Tibial nerve (tissue), 4 donors: ENCODE measurements at regions not wholly inside any gene's neighbourhood (a gene's known extent, or its start where the extent isn't known, plus 50 kb on each side); places are given as distances from the start of the nearest gene placed in this dataset.

ENCODE experiments used
- DNase-seq, 2 donors: peaks; one replicate each; pipeline ENCODE4 v3.0.0-alpha.2; 2019; ENCODE audit warnings: low spot score in 2 of 2
- H3K27ac ChIP-seq, 4 donors: fragments of 200-600 bp; sonication (generic) in 3 of 4; one replicate each; pipeline ENCODE4 v1.5.1; 2017 to 2019; ENCODE audit warnings: mild to moderate bottlenecking in 1 of 4
- H3K27me3 ChIP-seq, 2 donors: fragments of 200-600 bp; sonication (generic) in 1 of 2; one replicate each; pipeline versions ENCODE4 v1.5.1 to v1.6.0; 2017 to 2019
- H3K36me3 ChIP-seq, 3 donors: fragments of 200-600 bp; sonication (generic); one replicate each; pipeline ENCODE4 v1.5.1; 2018 to 2019
- H3K4me1 ChIP-seq, 4 donors: fragments of 200-600 bp; sonication (generic) in 3 of 4; one replicate each; pipeline ENCODE4 v1.5.1; 2017 to 2019
- H3K4me3 ChIP-seq, 4 donors: fragments of 200-600 bp; sonication (generic) in 3 of 4; one replicate each; pipeline ENCODE4 v1.5.1; 2017 to 2019; ENCODE audit warnings: mild to moderate bottlenecking in 1 of 4, moderate library complexity in 1 of 4
- H3K9me3 ChIP-seq, 4 donors: fragments of 200-600 bp; sonication (generic) in 3 of 4; one replicate each; pipeline ENCODE4 v1.5.1; 2017 to 2019
- CTCF ChIP-seq, 5 experiments: fragments of 200-600 bp in 3 of 5; fragments of 450-650 bp in 2 of 5; sonication (generic) in 3 of 5; IDR thresholded peaks; one replicate each; pipeline ENCODE4 v1.5.1; 2016 to 2019; ENCODE audit warnings: antibody characterized with exemption in 5 of 5, mild to moderate bottlenecking in 3 of 5, moderate library complexity in 2 of 5
- EP300 ChIP-seq, 2 donors: sonication (generic); formaldehyde crosslinking; IDR thresholded peaks; one replicate each; pipeline ENCODE4 v1.6.1; 2017; ENCODE audit warnings: antibody characterized with exemption in 2 of 2, mild to moderate bottlenecking in 1 of 2
- POLR2A ChIP-seq, 2 donors: fragments of 450-650 bp; IDR thresholded peaks; one replicate each; pipeline ENCODE4 v1.6.1; 2017; ENCODE audit warnings: antibody characterized with exemption in 2 of 2, mild to moderate bottlenecking in 2 of 2, moderate library complexity in 2 of 2
- WGBS, 2 donors: methylation state at CpG; one replicate each; pipeline ENCODE4 v1.1.5; 2018; 5-methylcytosine and 5-hydroxymethylcytosine counted together

GRCh38 chr6:101066481-101066880 is 185.4 kb upstream of the ASCC3 start:
- no peaks in the 10 kb centered on the region for H3K27me3 ChIP-seq
- no peak overlapping the region for H3K4me3 ChIP-seq
- no peak overlapping the region for H3K27ac ChIP-seq
- TF ChIP-seq POLR2A (IDR thresholded peaks at IDR 0.05) (no peak), CTCF (IDR thresholded peaks at IDR 0.05) (no peak), EP300 (IDR thresholded peaks at IDR 0.05) (no peak)
- WGBS, 2 donors = 88 to 91% methylated on average over 12 of the region's 12 CpGs
- no peak for DNase-seq
- H3K9me3 ChIP-seq = peaks cover 0 to 36% (median 0%) of the 10 kb centered on the region in 4 donors
- H3K4me1 ChIP-seq = no peaks in the 10 kb centered on the region
- no peaks in the 10 kb centered on the region for H3K36me3 ChIP-seq

- H3K9me3 ChIP-seq = peaks cover 0 to 32% (median 0%) of the 10 kb centered on the region in 4 donors
- H3K4me1 ChIP-seq = no peaks in the 10 kb centered on the region
- H3K36me3 ChIP-seq = no peaks in the 10 kb centered on the region
- H3K4me3 ChIP-seq = no peak overlapping the region
- no peak overlapping the region for H3K27ac ChIP-seq
- H3K27me3 ChIP-seq = no peaks in the 10 kb centered on the region
- TF ChIP-seq CTCF (IDR thresholded peaks at IDR 0.05) (no peak), POLR2A (IDR thresholded peaks at IDR 0.05) (no peak), EP300 (IDR thresholded peaks at IDR 0.05) (no peak)
- DNase-seq = no peak
Observed at GRCh38 chr6:101069191-101069795, 188.2 kb upstream of the ASCC3 start.

GRCh38 chr6:101070044-101070608 is 189.0 kb upstream of the ASCC3 start:
- Histone ChIP-seq H3K9me3 (peaks cover 0 to 32% (median 0%) of the 10 kb centered on the region in 4 donors), H3K4me3 (no peak overlapping the region), H3K27me3 (no peaks in the 10 kb centered on the region), H3K27ac (no peak overlapping the region), H3K36me3 (no peaks in the 10 kb centered on the region), H3K4me1 (no peaks in the 10 kb centered on the region)
- TF ChIP-seq EP300 (IDR thresholded peaks at IDR 0.05) = no peak
- no peak for TF ChIP-seq POLR2A (IDR thresholded peaks at IDR 0.05)
- TF ChIP-seq CTCF (IDR thresholded peaks at IDR 0.05) = no peak
- WGBS, 2 donors = 88 to 90% methylated on average over 12 to 19 of the region's 23 CpGs
- DNase-seq = no peak

- Histone ChIP-seq H3K36me3 (no peaks in the 10 kb centered on the region), H3K27ac (no peak overlapping the region), H3K4me3 (no peak overlapping the region), H3K4me1 (peaks cover 0 to 3% (median 0%) of the 10 kb centered on the region in 4 donors), H3K9me3 (peaks cover 0 to 17% (median 1%) of the 10 kb centered on the region in 4 donors), H3K27me3 (no peaks in the 10 kb centered on the region)
- no peak for DNase-seq
- TF ChIP-seq EP300 (IDR thresholded peaks at IDR 0.05) (no peak), CTCF (IDR thresholded peaks at IDR 0.05) (no peak), POLR2A (IDR thresholded peaks at IDR 0.05) (no peak)
Observed at GRCh38 chr6:101077344-101077743, 196.2 kb upstream of the ASCC3 start.

GRCh38 chr6:101079696-101080270 is 198.7 kb upstream of the ASCC3 start:
- DNase-seq = no peak
- no peaks in the 10 kb centered on the region for H3K36me3 ChIP-seq
- no peak for TF ChIP-seq EP300 (IDR thresholded peaks at IDR 0.05)
- H3K4me1 ChIP-seq = peaks cover 0 to 3% (median 0%) of the 10 kb centered on the region in 4 donors
- H3K9me3 ChIP-seq = peaks cover 0 to 17% (median 1%) of the 10 kb centered on the region in 4 donors
- WGBS, 2 donors = 94 to 95% methylated on average over 1 of the region's 1 CpG
- H3K4me3 ChIP-seq = no peak overlapping the region
- H3K27me3 ChIP-seq = no peaks in the 10 kb centered on the region
- H3K27ac ChIP-seq = no peak overlapping the region
